ENCODE measurements at regions not wholly inside any gene's neighbourhood (a gene's known extent, or its start where the extent isn't known, plus 50 kb on each side); places are given as distances from the start of the nearest gene placed in this dataset.

DNA sequence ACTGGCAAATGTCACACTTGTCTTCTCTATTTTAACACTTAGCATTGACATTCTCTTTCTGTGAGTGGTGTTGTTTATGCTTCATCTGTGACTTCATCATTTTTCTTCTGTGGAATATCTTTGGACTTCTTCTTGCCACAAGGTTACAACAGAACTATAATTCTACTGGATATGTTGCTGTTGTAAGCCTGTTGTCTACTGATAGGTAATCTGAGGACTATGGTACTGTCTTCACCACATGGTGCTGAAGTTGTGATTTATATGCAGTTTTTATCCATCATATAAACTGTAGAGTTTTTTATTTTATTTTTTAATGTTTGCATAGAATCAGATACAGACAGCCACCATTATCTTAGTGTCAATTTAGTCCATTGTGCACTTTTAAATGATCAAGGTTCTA lies 622.2 kb upstream of the CNTN5 start:
- no peak overlapping the region for H3K4me3 ChIP-seq (ENCODE audit: insufficient read depth, low read length)
- H2AFZ ChIP-seq (ENCODE audit: low read length) = no peak overlapping the region
- no peak for DNase-seq (ENCODE audit: insufficient read length, low spot score, missing footprints)
- H3K79me2 ChIP-seq (ENCODE audit: insufficient read depth, low read length) = no peaks in the 10 kb centered on the region
- H3K4me2 ChIP-seq (ENCODE audit: insufficient read depth, low read length) = no peak overlapping the region
- H3K27me3 ChIP-seq (ENCODE audit: insufficient read depth, low read length) = no peaks in the 10 kb centered on the region
- no peaks in the 10 kb centered on the region for H3K36me3 ChIP-seq (ENCODE audit: insufficient read depth, low read length)
- H3K4me1 ChIP-seq (ENCODE audit: insufficient read depth, low read length) = no peaks in the 10 kb centered on the region
- no peaks in the 10 kb centered on the region for H4K20me1 ChIP-seq (ENCODE audit: insufficient read depth, low read length)
- peaks cover 4% of the 10 kb centered on the region for H3K9me3 ChIP-seq (ENCODE audit: low read depth, low read length)
- TF ChIP-seq, protein P1, sequence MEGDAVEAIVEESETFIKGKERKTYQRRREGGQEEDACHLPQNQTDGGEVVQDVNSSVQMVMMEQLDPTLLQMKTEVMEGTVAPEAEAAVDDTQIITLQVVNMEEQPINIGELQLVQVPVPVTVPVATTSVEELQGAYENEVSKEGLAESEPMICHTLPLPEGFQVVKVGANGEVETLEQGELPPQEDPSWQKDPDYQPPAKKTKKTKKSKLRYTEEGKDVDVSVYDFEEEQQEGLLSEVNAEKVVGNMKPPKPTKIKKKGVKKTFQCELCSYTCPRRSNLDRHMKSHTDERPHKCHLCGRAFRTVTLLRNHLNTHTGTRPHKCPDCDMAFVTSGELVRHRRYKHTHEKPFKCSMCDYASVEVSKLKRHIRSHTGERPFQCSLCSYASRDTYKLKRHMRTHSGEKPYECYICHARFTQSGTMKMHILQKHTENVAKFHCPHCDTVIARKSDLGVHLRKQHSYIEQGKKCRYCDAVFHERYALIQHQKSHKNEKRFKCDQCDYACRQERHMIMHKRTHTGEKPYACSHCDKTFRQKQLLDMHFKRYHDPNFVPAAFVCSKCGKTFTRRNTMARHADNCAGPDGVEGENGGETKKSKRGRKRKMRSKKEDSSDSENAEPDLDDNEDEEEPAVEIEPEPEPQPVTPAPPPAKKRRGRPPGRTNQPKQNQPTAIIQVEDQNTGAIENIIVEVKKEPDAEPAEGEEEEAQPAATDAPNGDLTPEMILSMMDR (IDR thresholded peaks at IDR 0.05; ENCODE audit: extremely low read depth, low read depth, low read length) = no peak
- no peak overlapping the region for H3K27ac ChIP-seq (ENCODE audit: low read depth, low read length)

DNA sequence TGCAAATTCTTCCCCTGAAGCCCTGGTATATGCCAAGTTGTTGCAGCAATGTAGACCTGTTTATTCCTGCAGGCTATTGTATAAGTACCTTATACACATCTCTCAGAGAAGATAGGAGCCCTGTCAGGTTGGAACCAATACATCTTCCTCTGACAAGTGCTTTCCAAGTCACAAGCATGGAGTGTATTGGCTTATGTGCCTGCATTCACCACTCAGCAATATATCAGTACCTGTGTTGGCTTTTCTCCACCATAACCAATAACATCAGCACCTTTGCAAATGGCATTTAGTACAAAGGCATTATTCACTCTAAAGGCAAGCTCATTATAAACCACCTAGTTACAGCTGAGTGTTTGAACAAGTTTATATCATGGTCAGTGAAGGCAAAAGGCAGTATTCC lies 611.7 kb upstream of the CNTN5 start:
- no peak overlapping the region for H3K27ac ChIP-seq (ENCODE audit: low read depth, low read length)
- H4K20me1 ChIP-seq (ENCODE audit: insufficient read depth, low read length) = no peaks in the 10 kb centered on the region
- no peak for DNase-seq (ENCODE audit: insufficient read length, low spot score, missing footprints)
- no peaks in the 10 kb centered on the region for H3K27me3 ChIP-seq (ENCODE audit: insufficient read depth, low read length)
- H3K9me3 ChIP-seq (ENCODE audit: low read depth, low read length) = no peaks in the 10 kb centered on the region
- no peaks in the 10 kb centered on the region for H3K79me2 ChIP-seq (ENCODE audit: insufficient read depth, low read length)
- no peak overlapping the region for H3K4me2 ChIP-seq (ENCODE audit: insufficient read depth, low read length)
- H3K4me3 ChIP-seq (ENCODE audit: insufficient read depth, low read length) = no peak overlapping the region
- no peaks in the 10 kb centered on the region for H3K4me1 ChIP-seq (ENCODE audit: insufficient read depth, low read length)
- TF ChIP-seq, protein P1 (IDR thresholded peaks at IDR 0.05; ENCODE audit: extremely low read depth, low read depth, low read length) = no peak
- H3K36me3 ChIP-seq (ENCODE audit: insufficient read depth, low read length) = no peaks in the 10 kb centered on the region
- no peak overlapping the region for H2AFZ ChIP-seq (ENCODE audit: low read length)

DNA sequence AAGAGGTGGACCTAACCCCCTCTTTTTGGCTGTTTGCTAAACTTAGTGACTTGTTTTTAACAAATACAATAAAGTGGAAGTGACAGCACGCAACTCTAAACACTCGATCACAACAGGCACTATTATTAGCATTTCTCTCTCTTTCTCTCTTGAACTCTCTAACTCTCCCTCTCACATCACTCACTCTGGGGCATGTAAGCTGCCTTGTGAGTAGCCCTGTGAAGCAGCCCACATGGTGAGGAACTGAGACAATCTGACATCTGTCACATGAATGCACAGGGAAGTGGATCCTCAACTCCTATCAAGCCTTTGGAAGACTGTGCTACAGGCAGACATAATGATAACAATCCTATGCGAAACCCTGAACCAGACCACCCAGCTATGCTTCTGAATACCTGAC lies 609.0 kb upstream of the CNTN5 start:
- Histone ChIP-seq H3K9me3 (ENCODE audit: low read depth, low read length) (no peaks in the 10 kb centered on the region), H3K4me2 (ENCODE audit: insufficient read depth, low read length) (no peak overlapping the region), H3K27ac (ENCODE audit: low read depth, low read length) (no peak overlapping the region), H3K4me3 (ENCODE audit: insufficient read depth, low read length) (no peak overlapping the region), H4K20me1 (ENCODE audit: insufficient read depth, low read length) (no peaks in the 10 kb centered on the region), H3K36me3 (ENCODE audit: insufficient read depth, low read length) (no peaks in the 10 kb centered on the region), H3K4me1 (ENCODE audit: insufficient read depth, low read length) (no peaks in the 10 kb centered on the region), H3K79me2 (ENCODE audit: insufficient read depth, low read length) (no peaks in the 10 kb centered on the region), H3K27me3 (ENCODE audit: insufficient read depth, low read length) (no peaks in the 10 kb centered on the region), H2AFZ (ENCODE audit: low read length) (no peak overlapping the region)
- DNase-seq (ENCODE audit: insufficient read length, low spot score, missing footprints) = no peak
- TF ChIP-seq, protein P1 (IDR thresholded peaks at IDR 0.05; ENCODE audit: extremely low read depth, low read depth, low read length) = no peak

DNA sequence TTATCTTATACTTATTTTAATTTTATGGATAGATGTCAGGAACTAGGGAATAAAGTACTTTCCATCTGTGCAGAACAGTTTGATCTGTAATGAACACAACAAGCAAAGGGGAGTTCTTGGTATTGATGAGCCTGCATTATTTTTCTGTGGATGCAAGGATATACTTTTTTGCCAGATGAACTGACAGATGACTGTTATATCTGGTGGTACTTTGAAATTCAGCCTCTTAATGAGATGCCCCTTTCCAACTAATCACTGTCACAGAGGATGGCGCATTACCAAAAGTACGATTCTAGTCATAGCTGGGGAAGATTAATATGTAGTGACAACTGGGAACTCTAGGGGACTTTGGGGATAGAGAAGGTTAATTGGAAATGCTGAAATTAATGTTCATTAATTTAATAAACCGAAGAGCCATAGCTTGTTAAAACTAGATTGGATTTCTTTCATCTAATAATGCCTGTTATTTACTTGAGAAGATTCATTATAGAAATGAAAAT lies 603.4 kb upstream of the CNTN5 start:
- no peaks in the 10 kb centered on the region for H3K36me3 ChIP-seq (ENCODE audit: insufficient read depth, low read length)
- TF ChIP-seq, protein P1 (IDR thresholded peaks at IDR 0.05; ENCODE audit: extremely low read depth, low read depth, low read length) = no peak
- H3K9me3 ChIP-seq (ENCODE audit: low read depth, low read length) = no peaks in the 10 kb centered on the region
- H3K4me3 ChIP-seq (ENCODE audit: insufficient read depth, low read length) = no peak overlapping the region
- H3K79me2 ChIP-seq (ENCODE audit: insufficient read depth, low read length) = no peaks in the 10 kb centered on the region
- H3K27ac ChIP-seq (ENCODE audit: low read depth, low read length) = no peak overlapping the region
- no peak overlapping the region for H2AFZ ChIP-seq (ENCODE audit: low read length)
- no peaks in the 10 kb centered on the region for H3K4me1 ChIP-seq (ENCODE audit: insufficient read depth, low read length)
- no peak overlapping the region for H3K4me2 ChIP-seq (ENCODE audit: insufficient read depth, low read length)
- DNase-seq (ENCODE audit: insufficient read length, low spot score, missing footprints) = no peak
- no peaks in the 10 kb centered on the region for H3K27me3 ChIP-seq (ENCODE audit: insufficient read depth, low read length)
- H4K20me1 ChIP-seq (ENCODE audit: insufficient read depth, low read length) = no peaks in the 10 kb centered on the region

All from osteoblast (primary cell).